Stomach smooth muscle (tissue), 2 donors: ENCODE measurements at regions not wholly inside any gene's neighbourhood (a gene's known extent, or its start where the extent isn't known, plus 50 kb on each side); places are given as distances from the start of the nearest gene placed in this dataset.
"Not testable (repeated sequence)": the region's sequence is repeated elsewhere in the genome, so short reads cannot be mapped to it uniquely, and the experiment has no call there.

ENCODE experiments used
- H3K27ac ChIP-seq: one replicate; pipeline ENCODE4 v1.7.0; 2013; ENCODE audit warnings: mild to moderate bottlenecking, low read length, inconsistent platforms
- H3K27me3 ChIP-seq, 2 donors: one replicate each; pipeline ENCODE4 v1.7.0; 2013; ENCODE audit warnings: low read length in 2 of 2; ENCODE audit not compliant: insufficient read depth in 2 of 2, control insufficient read depth in 1 of 2
- H3K36me3 ChIP-seq, 2 donors: one replicate each; pipeline ENCODE4 v1.7.0; 2013; ENCODE audit warnings: low read length in 2 of 2; ENCODE audit not compliant: control insufficient read depth in 2 of 2, insufficient read depth in 2 of 2
- H3K4me1 ChIP-seq: one replicate; pipeline ENCODE4 v1.7.0; 2013; ENCODE audit warnings: low read length; ENCODE audit not compliant: control insufficient read depth, insufficient read depth
- H3K4me3 ChIP-seq, 2 donors: one replicate each; pipeline ENCODE4 v1.7.0; 2013; ENCODE audit warnings: low read length in 2 of 2
- H3K9ac ChIP-seq, 2 donors: one replicate each; pipeline ENCODE4 v1.7.0; 2013; ENCODE audit warnings: low read length in 2 of 2, mild to moderate bottlenecking in 1 of 2
- H3K9me3 ChIP-seq, 2 donors: one replicate each; pipeline ENCODE4 v1.7.0; 2013; ENCODE audit warnings: low read length in 2 of 2; ENCODE audit not compliant: control insufficient read depth in 2 of 2
- donor health status: healthy.
- donor health status: Pancreatic carcinoma.

GRCh38 chr1:196059210-196059609, 549.0 kb downstream of the KCNT2 start:
- H3K9ac ChIP-seq, result no peak overlapping the region
- no peaks in the 10 kb centered on the region for H3K36me3 ChIP-seq
- no peak overlapping the region for H3K27ac ChIP-seq
- no peak overlapping the region for H3K4me3 ChIP-seq
- no peaks in the 10 kb centered on the region for H3K4me1 ChIP-seq
- H3K9me3 ChIP-seq, result no peaks in the 10 kb centered on the region
- no peaks in the 10 kb centered on the region for H3K27me3 ChIP-seq

GRCh38 chr1:196056966-196057365, 551.3 kb downstream of the KCNT2 start:
- Histone ChIP-seq H3K4me3 (no peak overlapping the region), H3K9ac (no peak overlapping the region), H3K36me3 (no peaks in the 10 kb centered on the region), H3K27ac (no peak overlapping the region), H3K27me3 (no peaks in the 10 kb centered on the region), H3K9me3 (no peaks in the 10 kb centered on the region), H3K4me1 (no peaks in the 10 kb centered on the region)

DNA sequence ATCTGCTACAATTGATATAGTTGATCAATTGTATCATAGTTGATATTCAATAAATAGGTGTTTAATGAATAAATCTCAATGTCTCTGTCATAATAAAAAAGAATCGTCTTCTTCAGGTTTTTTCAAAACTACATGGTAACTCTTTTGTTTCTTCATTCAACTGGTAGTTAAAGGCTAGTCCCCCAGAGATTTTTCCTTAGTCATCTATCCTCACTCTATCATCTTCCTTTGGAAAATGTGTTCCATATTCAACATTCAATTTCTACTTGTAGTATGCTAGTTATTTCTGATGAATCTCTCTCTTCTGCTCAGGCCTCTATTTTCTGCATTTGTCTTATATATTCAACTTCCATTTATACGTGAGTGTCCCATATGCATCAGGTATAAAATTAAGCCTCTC, 558.8 kb downstream of the KCNT2 start:
- no peaks in the 10 kb centered on the region for H3K4me1 ChIP-seq
- no peak overlapping the region for H3K4me3 ChIP-seq
- no peak overlapping the region for H3K9ac ChIP-seq
- no peaks in the 10 kb centered on the region for H3K36me3 ChIP-seq
- no peaks in the 10 kb centered on the region for H3K27me3 ChIP-seq
- H3K9me3 ChIP-seq, result no peaks in the 10 kb centered on the region
- H3K27ac ChIP-seq, result no peak overlapping the region

- Histone ChIP-seq H3K4me1 (no peaks in the 10 kb centered on the region), H3K9ac (no peak overlapping the region), H3K4me3 (no peak overlapping the region), H3K36me3 (no peaks in the 10 kb centered on the region), H3K9me3 (peaks cover 0 to 6% of the 10 kb centered on the region in 2 donors), H3K27me3 (no peaks in the 10 kb centered on the region), H3K27ac (no peak overlapping the region)
These were observed 565.0 kb downstream of the KCNT2 start for GRCh38 chr1:196043268-196043667.

GRCh38 chr1:196034080-196034706, 574.0 kb downstream of the KCNT2 start:
- Histone ChIP-seq H3K9ac (no peak overlapping the region), H3K9me3 (no peaks in the 10 kb centered on the region), H3K36me3 (no peaks in the 10 kb centered on the region)

GRCh38 chr1:196031387-196031786, 576.9 kb downstream of the KCNT2 start:
- not testable (repeated sequence) for H3K27me3 ChIP-seq, H3K9ac ChIP-seq, H3K4me1 ChIP-seq, H3K4me3 ChIP-seq, H3K36me3 ChIP-seq, H3K9me3 ChIP-seq, H3K27ac ChIP-seq

More at GRCh38 chr1:196034080-196034706, 574.0 kb downstream of the KCNT2 start:
- Histone ChIP-seq H3K27ac (no peak overlapping the region), H3K4me3 (no peak overlapping the region), H3K4me1 (no peaks in the 10 kb centered on the region), H3K27me3 (no peaks in the 10 kb centered on the region)

DNA sequence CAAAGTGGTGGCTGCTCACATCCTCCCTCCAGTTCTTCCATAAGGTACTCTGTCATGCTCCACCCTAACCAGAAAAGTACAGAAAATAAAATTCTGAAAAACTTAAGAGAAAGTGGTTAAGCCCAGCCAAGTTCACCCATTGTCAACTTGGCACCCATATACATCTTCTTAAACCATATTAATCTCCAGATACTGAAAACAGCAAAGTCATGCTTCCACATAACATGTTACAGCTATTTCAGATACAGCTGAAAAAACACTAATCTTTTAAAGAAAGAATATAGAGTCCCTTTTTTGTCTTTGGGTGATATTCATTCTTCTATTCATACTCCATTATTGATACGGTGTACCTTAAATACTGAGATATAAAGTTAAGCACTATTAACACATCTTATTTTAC, 577.8 kb downstream of the KCNT2 start:
- Histone ChIP-seq H3K9me3 (no peaks in the 10 kb centered on the region), H3K27me3 (no peaks in the 10 kb centered on the region), H3K36me3 (no peaks in the 10 kb centered on the region), H3K27ac (no peak overlapping the region), H3K4me3 (no peak overlapping the region), H3K4me1 (no peaks in the 10 kb centered on the region), H3K9ac (no peak overlapping the region)

DNA sequence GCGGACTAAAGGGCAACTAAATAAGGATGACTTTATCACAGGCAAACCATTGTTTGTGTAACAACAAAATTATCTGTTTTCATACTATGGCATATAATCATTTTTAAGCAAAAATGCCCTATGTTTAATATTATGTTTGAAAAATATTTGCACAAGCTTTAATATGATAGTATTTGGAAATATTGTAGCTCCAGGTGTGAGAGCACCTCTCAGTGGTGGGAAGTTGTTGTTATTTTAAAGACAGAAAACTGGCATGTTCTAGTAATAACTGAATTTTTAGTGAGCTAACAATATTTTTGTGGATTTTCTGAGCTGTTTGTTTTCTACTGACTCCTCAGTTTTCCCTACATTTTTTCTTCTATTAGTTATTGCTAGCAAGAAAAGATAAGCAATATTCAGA, 578.8 kb downstream of the KCNT2 start:
- Histone ChIP-seq H3K4me3 (no peak overlapping the region), H3K27me3 (no peaks in the 10 kb centered on the region), H3K9me3 (no peaks in the 10 kb centered on the region), H3K9ac (no peak overlapping the region), H3K36me3 (no peaks in the 10 kb centered on the region), H3K4me1 (no peaks in the 10 kb centered on the region), H3K27ac (no peak overlapping the region)

- Histone ChIP-seq H3K9ac (no peak overlapping the region), H3K27me3 (no peaks in the 10 kb centered on the region), H3K9me3 (no peaks in the 10 kb centered on the region), H3K4me3 (no peak overlapping the region), H3K27ac (no peak overlapping the region), H3K36me3 (no peaks in the 10 kb centered on the region), H3K4me1 (no peaks in the 10 kb centered on the region)
These were observed 581.1 kb downstream of the KCNT2 start for GRCh38 chr1:196027127-196027526.

DNA sequence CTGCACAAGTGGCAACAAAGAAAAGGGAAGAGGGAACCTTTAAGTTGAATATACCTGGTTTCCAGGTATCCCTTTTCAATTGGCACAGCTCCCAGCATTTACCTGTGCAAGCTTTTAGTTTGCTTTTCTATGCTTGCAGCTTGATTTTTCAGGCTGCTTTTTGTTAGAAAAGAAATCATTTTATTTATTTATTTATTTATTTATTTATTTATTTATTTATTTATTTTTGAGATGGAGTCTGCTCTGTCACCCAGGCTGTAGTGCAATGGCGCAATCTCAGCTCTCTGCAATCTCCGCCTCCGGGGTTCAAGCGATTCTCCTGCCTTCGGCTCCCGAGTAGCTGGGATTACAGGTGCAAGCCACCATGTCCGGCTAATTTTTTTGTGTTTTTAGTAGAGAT, 587.1 kb downstream of the KCNT2 start:
- not testable (repeated sequence) for H3K9me3 ChIP-seq, H3K27ac ChIP-seq, H3K4me3 ChIP-seq, H3K36me3 ChIP-seq, H3K27me3 ChIP-seq, H3K9ac ChIP-seq, H3K4me1 ChIP-seq

DNA sequence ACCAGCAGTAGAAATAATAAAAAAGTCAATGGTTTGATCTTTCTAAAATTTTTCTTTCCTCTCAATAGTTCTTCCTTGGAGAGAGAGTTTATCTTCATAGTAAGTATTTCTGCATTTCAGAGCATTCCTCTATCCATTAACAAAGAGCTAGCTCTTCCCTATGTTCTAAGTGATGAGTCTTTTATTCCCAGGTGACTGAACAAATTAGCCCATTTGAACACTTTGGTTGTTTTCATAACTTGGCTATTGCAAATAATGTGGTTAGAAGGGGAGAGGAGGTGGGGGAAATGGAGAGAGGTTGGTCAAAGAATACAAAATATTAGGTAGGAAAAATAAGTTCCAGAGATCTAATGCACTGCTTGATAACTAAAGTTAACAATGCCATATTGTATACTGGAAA, 598.9 kb downstream of the KCNT2 start:
- Histone ChIP-seq H3K4me3 (no peak overlapping the region), H3K4me1 (no peaks in the 10 kb centered on the region), H3K27ac (no peak overlapping the region), H3K27me3 (no peaks in the 10 kb centered on the region), H3K9me3 (no peaks in the 10 kb centered on the region), H3K9ac (no peak overlapping the region), H3K36me3 (no peaks in the 10 kb centered on the region)
